Liver (tissue), 3 donors: ENCODE measurements at regions not wholly inside any gene's neighbourhood (a gene's known extent, or its start where the extent isn't known, plus 50 kb on each side); places are given as distances from the start of the nearest gene placed in this dataset.

Experiments
- CTCF ChIP-seq: fragments of 150-350 bp; IDR thresholded peaks from 2 replicates; pipeline ENCODE4 v1.5.1; 2017; ENCODE audit warnings: improper control_type of control experiment, low read depth, low read length; ENCODE audit not compliant: missing input control
- FOXA1 ChIP-seq: IDR thresholded peaks from 2 replicates; pipeline ENCODE4 v1.6.1; 2016; ENCODE audit warnings: antibody characterized with exemption
- JUND ChIP-seq, 2 donors: IDR thresholded peaks; 2 replicates each; pipeline ENCODE4 v1.6.1; 2016; ENCODE audit warnings: antibody characterized with exemption in 2 of 2
- MAX ChIP-seq: IDR thresholded peaks from 2 replicates; pipeline ENCODE4 v1.6.1; 2016; ENCODE audit warnings: antibody characterized with exemption
- RAD21 ChIP-seq, 2 donors: IDR thresholded peaks; 2 replicates each; pipeline ENCODE4 v1.6.1; 2016; ENCODE audit warnings: antibody characterized with exemption in 2 of 2, mild to moderate bottlenecking in 2 of 2
- REST ChIP-seq: IDR thresholded peaks from 2 replicates; pipeline ENCODE4 v1.6.1; 2016; ENCODE audit warnings: antibody characterized with exemption, mild to moderate bottlenecking
- SP1 ChIP-seq: IDR thresholded peaks from 2 replicates; pipeline ENCODE4 v1.6.1; 2018; ENCODE audit warnings: antibody characterized with exemption, mild to moderate bottlenecking
- ZBTB33 ChIP-seq: IDR thresholded peaks from 2 replicates; pipeline ENCODE4 v1.6.1; 2016; ENCODE audit warnings: antibody characterized with exemption
- donor health status: healthy.
- donor health status: healthy.

- no peak for TF ChIP-seq RAD21 (IDR thresholded peaks at IDR 0.05)
- TF ChIP-seq REST: no peak
- TF ChIP-seq CTCF: no peak
- TF ChIP-seq SP1: no peak
- no peak for TF ChIP-seq FOXA1
- TF ChIP-seq ZBTB33: no peak
- TF ChIP-seq MAX: no peak
- TF ChIP-seq JUND (IDR thresholded peaks at IDR 0.05): no peak
Measured at GRCh38 chr10:21238044-21238443, 287.4 kb downstream of the SKIDA1 start.
